ENCODE measurements at regions not wholly inside any gene's neighbourhood (a gene's known extent, or its start where the extent isn't known, plus 50 kb on each side); places are given as distances from the start of the nearest gene placed in this dataset.

GRCh38 chr3:96027718-96028117 is 786.7 kb upstream of the EPHA6 start:
- DNase-seq = no peak

GRCh38 chr3:96039632-96040031 is 774.8 kb upstream of the EPHA6 start:
- DNase-seq = no peak

GRCh38 chr3:96059301-96059700 is 755.1 kb upstream of the EPHA6 start:
- no peak for DNase-seq

GRCh38 chr3:96069065-96069464 is 745.3 kb upstream of the EPHA6 start:
- DNase-seq = no peak

GRCh38 chr3:96070678-96071077 is 743.7 kb upstream of the EPHA6 start:
- DNase-seq = no peak

- no peak for DNase-seq
Measured at GRCh38 chr3:96071097-96071496, 743.3 kb upstream of the EPHA6 start.

- no peak for DNase-seq
Measured at GRCh38 chr3:96072226-96072625, 742.2 kb upstream of the EPHA6 start.

- no peak for DNase-seq
Measured at GRCh38 chr3:96083610-96084009, 730.8 kb upstream of the EPHA6 start.

- no peak for DNase-seq
Measured at GRCh38 chr3:96086018-96086417, 728.4 kb upstream of the EPHA6 start.

- no peak for DNase-seq
Measured at GRCh38 chr3:96101006-96101560, 713.3 kb upstream of the EPHA6 start.

GRCh38 chr3:96106701-96107100 is 707.7 kb upstream of the EPHA6 start:
- no peak for DNase-seq

Data from NCI-H1694 treated with DMSO at 0.1 percent for 48 hours (cell line).